NB4 (cell line): ENCODE measurements at regions not wholly inside any gene's neighbourhood (a gene's known extent, or its start where the extent isn't known, plus 50 kb on each side); places are given as distances from the start of the nearest gene placed in this dataset.

Source experiments
- DNase-seq: peaks from one replicate; pipeline ENCODE4 v3.0.0; 2010; ENCODE audit warnings: low read depth
- H3K4me3 ChIP-seq: one replicate; pipeline ENCODE4 v1.5.1; 2011; ENCODE audit warnings: mild to moderate bottlenecking, low read depth, low read length, moderate library complexity
- CTCF ChIP-seq: IDR thresholded peaks from one replicate; pipeline ENCODE4 v1.5.1; 2012; ENCODE audit warnings: low read depth, low read length
- MAX ChIP-seq: IDR thresholded peaks from 2 replicates; pipeline ENCODE4 v1.6.1; 2011; ENCODE audit warnings: low read depth, low read length
- MYC ChIP-seq: IDR thresholded peaks from 2 replicates; pipeline ENCODE4 v1.6.1; 2011; ENCODE audit warnings: low read depth, low read length
- POLR2A ChIP-seq: IDR thresholded peaks from 2 replicates; pipeline ENCODE4 v1.6.1; 2011; ENCODE audit warnings: mild to moderate bottlenecking; ENCODE audit not compliant: insufficient read length; ENCODE audit errors: extremely low read depth

- no peak for TF ChIP-seq POLR2A
- no peak for TF ChIP-seq MAX
- no peak for TF ChIP-seq CTCF
- TF ChIP-seq MYC = no peak
- no peak overlapping the region for H3K4me3 ChIP-seq
- no peak for DNase-seq
Measured at GRCh38 chr4:35884714-35885480, 359.4 kb downstream of the ARAP2 start.

GRCh38 chr4:35897808-35898207 is 346.5 kb downstream of the ARAP2 start:
- H3K4me3 ChIP-seq = no peak overlapping the region
- DNase-seq = no peak
- no peak for TF ChIP-seq POLR2A
- no peak for TF ChIP-seq MAX
- no peak for TF ChIP-seq MYC
- TF ChIP-seq CTCF = no peak

- TF ChIP-seq MAX = no peak
- no peak for TF ChIP-seq POLR2A
- no peak for TF ChIP-seq MYC
- no peak for TF ChIP-seq CTCF
- H3K4me3 ChIP-seq = no peak overlapping the region
- no peak for DNase-seq
Measured at GRCh38 chr4:35900286-35901243, 343.7 kb downstream of the ARAP2 start.

- peak; percentile 19 for DNase-seq
- TF ChIP-seq POLR2A = no peak
- TF ChIP-seq MAX = no peak
- TF ChIP-seq MYC = no peak
- TF ChIP-seq CTCF = no peak
- H3K4me3 ChIP-seq = no peak overlapping the region
Measured at GRCh38 chr4:35912174-35912573, 332.1 kb downstream of the ARAP2 start.

- no peak for DNase-seq
- H3K4me3 ChIP-seq = no peak overlapping the region
- TF ChIP-seq MAX = no peak
- TF ChIP-seq MYC = no peak
- no peak for TF ChIP-seq CTCF
- TF ChIP-seq POLR2A = no peak
Measured at GRCh38 chr4:35918491-35918977, 325.8 kb downstream of the ARAP2 start.
